HFF-Myc (cell line): ENCODE measurements at regions not wholly inside any gene's neighbourhood (a gene's known extent, or its start where the extent isn't known, plus 50 kb on each side); places are given as distances from the start of the nearest gene placed in this dataset.

Source experiments
- DNase-seq: peaks from one replicate; pipeline ENCODE4 v3.0.0-alpha.2; 2011; ENCODE audit warnings: low read depth; ENCODE audit errors: extremely low read depth
- H3K4me3 ChIP-seq: replicated peaks from 2 replicates; pipeline ENCODE4 v1.5.1; 2011; ENCODE audit warnings: low read depth, mild to moderate bottlenecking, control low read depth, low read length
- CTCF ChIP-seq: IDR thresholded peaks from 2 replicates; pipeline ENCODE4 v1.5.1; 2012; ENCODE audit warnings: mild to moderate bottlenecking, low read depth, low read length, control low read depth; ENCODE audit errors: missing control alignments

DNA sequence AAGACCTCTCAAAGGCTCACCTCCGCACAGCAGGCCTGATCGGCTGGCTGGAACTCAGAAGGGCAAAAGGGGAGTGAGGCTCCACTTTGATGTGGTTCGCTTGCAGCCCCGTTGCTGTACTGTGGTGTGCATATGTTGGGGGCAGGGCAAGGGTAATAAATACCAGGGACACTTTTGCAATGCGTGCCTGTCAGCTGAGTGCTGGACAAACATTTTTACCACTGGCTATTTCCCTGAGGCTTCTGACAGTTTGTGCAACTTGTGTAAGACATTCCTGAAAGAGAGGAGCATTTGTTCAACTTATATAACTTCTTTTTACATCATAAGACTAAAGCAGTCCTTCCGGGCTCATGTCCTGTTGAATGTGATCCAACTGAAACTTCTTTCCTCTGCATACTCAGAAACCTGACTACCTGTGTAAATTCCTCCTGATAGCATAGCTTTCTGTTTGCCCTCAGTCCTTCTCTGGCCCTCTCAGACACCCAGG, 82.3 kb downstream of the SPRY1 start:
- no peak overlapping the region for H3K4me3 ChIP-seq
- no peak for DNase-seq
- TF ChIP-seq CTCF: no peak

GRCh38 chr4:123479944-123480343, 83.3 kb downstream of the SPRY1 start:
- no peak for DNase-seq
- H3K4me3 ChIP-seq: no peak overlapping the region
- TF ChIP-seq CTCF: no peak

DNA sequence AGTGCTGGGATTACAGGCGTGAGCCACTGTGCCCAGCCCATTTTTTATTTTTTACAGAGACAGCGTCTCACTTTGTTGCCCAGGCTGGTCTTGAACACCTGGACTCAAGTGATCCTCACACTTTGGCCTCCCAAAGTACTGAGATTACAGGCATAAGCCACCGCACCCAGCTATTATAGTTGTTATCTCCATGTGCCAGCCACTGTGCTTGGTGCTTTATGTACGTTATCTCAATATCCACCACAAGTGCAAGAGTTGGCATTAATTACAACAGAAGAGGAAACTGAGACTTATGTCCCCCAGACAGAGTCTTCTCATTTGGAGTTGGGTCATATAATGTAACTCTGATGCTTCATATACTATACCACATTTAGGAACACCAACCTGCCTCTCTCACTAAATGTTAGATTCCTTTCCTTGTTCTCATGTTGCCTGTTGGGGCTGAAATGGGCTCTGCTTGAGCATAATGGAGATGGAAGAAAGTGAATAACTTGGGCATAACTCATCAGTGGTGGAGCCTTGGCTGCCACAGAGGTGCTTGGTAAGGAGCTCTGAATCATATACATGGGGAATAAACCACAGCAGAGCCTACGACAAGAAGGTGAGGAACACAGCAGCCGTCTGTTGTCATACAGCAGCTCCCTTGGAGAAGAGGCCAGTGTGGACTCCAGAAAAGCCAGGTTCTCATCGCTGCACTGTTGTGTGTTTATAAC, 84.3 kb downstream of the SPRY1 start:
- H3K4me3 ChIP-seq: no peak overlapping the region
- no peak for DNase-seq
- no peak for TF ChIP-seq CTCF

GRCh38 chr4:123481717-123482116, 85.1 kb downstream of the SPRY1 start:
- H3K4me3 ChIP-seq: no peak overlapping the region
- no peak for TF ChIP-seq CTCF
- no peak for DNase-seq

GRCh38 chr4:123484291-123484926, 87.8 kb downstream of the SPRY1 start:
- DNase-seq: no peak
- no peak overlapping the region for H3K4me3 ChIP-seq
- no peak for TF ChIP-seq CTCF

DNA sequence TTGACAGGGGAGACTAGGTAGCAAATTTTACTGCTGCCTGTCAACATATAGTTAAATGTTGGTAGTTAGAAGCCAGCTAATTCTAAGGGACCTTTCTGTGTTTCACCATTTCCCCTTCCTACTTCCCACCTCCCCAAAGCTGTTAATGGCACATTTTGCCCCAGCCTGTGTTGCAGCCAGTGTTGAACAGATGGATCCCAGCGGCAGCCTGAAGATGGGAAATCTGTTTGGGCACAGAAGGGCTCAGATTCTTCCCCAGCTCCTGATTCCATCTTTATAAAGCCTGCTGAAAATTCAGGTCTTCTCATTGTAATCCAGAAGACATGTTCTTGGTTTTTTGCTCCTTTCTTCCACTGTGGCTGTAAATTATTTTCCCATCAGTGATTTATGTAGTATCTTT, 89.0 kb downstream of the SPRY1 start:
- no peak for TF ChIP-seq CTCF
- H3K4me3 ChIP-seq: no peak overlapping the region
- no peak for DNase-seq
